GM12878 (cell line): ENCODE measurements at regions not wholly inside any gene's neighbourhood (a gene's known extent, or its start where the extent isn't known, plus 50 kb on each side); places are given as distances from the start of the nearest gene placed in this dataset.

Experiments
- ATAC-seq: fragments of 200-7000 bp; cut with Tn5 transposase; 3 replicates; pipeline ENCODE4 v1.9.1; 2020; ENCODE audit warnings: mild to moderate bottlenecking, moderate library complexity
- BruUV-seq: library from RNA; stranded (reverse); fragments of 400-500 nt; replicated peaks from 2 replicates; lab custom pipeline; 2021; lab: Mats Ljungman, UMichigan
- CTCF ChIA-PET: fragments of 300-600 bp; sonication (Branson Sonifier 250); formaldehyde crosslinking; extraction: SDS; loops from one replicate; lab custom pipeline; 2021; ENCODE audit warnings: inconsistent platforms; lab: Yijun Ruan, JAX
- POLR2A ChIA-PET: fragments of 350-600 bp; formaldehyde crosslinking; extraction: SDS; loops from one replicate; lab custom pipeline; 2021; ENCODE audit warnings: inconsistent platforms; lab: Charles Lee
- RAD21 ChIA-PET: fragments of 300-600 bp; sonication (Branson Sonifier 250); formaldehyde crosslinking; loops from one replicate; lab custom pipeline; 2023; ENCODE audit warnings: antibody characterized with exemption; ENCODE audit not compliant: unreplicated experiment; lab: Charles Lee
- SMC1A ChIA-PET: fragments of 300-600 bp; sonication (Branson Sonifier 250); formaldehyde crosslinking; loops from one replicate; lab custom pipeline; 2023; ENCODE audit not compliant: unreplicated experiment, uncharacterized antibody; lab: Charles Lee
- DNase-seq: peaks from one replicate; pipeline ENCODE4 v3.0.0-alpha.2; 2011; ENCODE audit warnings: low read depth, low spot score
- FAIRE-seq: peaks from 3 replicates; lab custom pipeline; 2011; peaks lifted over from hg19 to GRCh38; lab: Jason Lieb, UNC
- H2AFZ ChIP-seq: 2 replicates; pipeline ENCODE4 v1.6.0; 2011; ENCODE audit warnings: low read depth, low read length, control low read depth; ENCODE audit not compliant: control insufficient read depth
- H3K27ac ChIP-seq: 2 replicates; pipeline ENCODE4 v1.5.1; 2011; ENCODE audit warnings: control low read depth; ENCODE audit not compliant: control insufficient read depth, insufficient read depth
- H3K27me3 ChIP-seq, 2 experiments: replicated peaks in 1 of 2; 2 replicates each; pipeline versions ENCODE4 v1.6.0 to v1.6.1; 2011; ENCODE audit warnings: low read length in 1 of 2; ENCODE audit not compliant: control insufficient read depth in 2 of 2, insufficient read depth in 2 of 2
- H3K36me3 ChIP-seq, 2 experiments: 2 replicates each; pipeline ENCODE4 v1.5.1; 2011; ENCODE audit warnings: low read length in 1 of 2; ENCODE audit not compliant: control insufficient read depth in 2 of 2, insufficient read depth in 2 of 2
- H3K4me1 ChIP-seq: 2 replicates; pipeline ENCODE4 v1.6.1; 2011; ENCODE audit warnings: mild to moderate bottlenecking, low read length, moderate library complexity, mixed read lengths; ENCODE audit not compliant: control insufficient read depth, insufficient read depth
- H3K4me2 ChIP-seq: 2 replicates; pipeline ENCODE4 v1.6.0; 2011; ENCODE audit warnings: control low read depth; ENCODE audit not compliant: control insufficient read depth, insufficient read depth
- H3K4me3 ChIP-seq: fragments of 200-600 bp; sonication (generic); 2 replicates; pipeline ENCODE4 v1.5.1; 2016
- H3K79me2 ChIP-seq: 2 replicates; pipeline ENCODE4 v1.6.0; 2011; ENCODE audit warnings: low read length; ENCODE audit not compliant: control insufficient read depth, insufficient read depth
- H3K9ac ChIP-seq: 2 replicates; pipeline ENCODE4 v1.8.0; 2011; ENCODE audit warnings: low read length, control low read depth, mixed read lengths; ENCODE audit not compliant: control insufficient read depth, insufficient read depth
- H3K9me3 ChIP-seq: replicated peaks from 3 replicates; pipeline ENCODE4 v1.5.1; 2011; ENCODE audit warnings: mild to moderate bottlenecking, low read length; ENCODE audit not compliant: control insufficient read depth, insufficient read depth
- H4K20me1 ChIP-seq: 2 replicates; pipeline ENCODE4 v1.6.0; 2011; ENCODE audit not compliant: control insufficient read depth, insufficient read depth
- ATF3 ChIP-seq: IDR thresholded peaks from 2 replicates; pipeline ENCODE4 v1.6.1; 2011; ENCODE audit warnings: low read depth, mild to moderate bottlenecking, low read length, moderate library complexity, borderline replicate concordance; ENCODE audit errors: extremely low read depth
- BCLAF1 ChIP-seq: fragments of 450-650 bp; IDR thresholded peaks from 2 replicates; pipeline ENCODE4 v1.6.1; 2017; ENCODE audit warnings: antibody characterized with exemption, mild to moderate bottlenecking, moderate library complexity
- CBX3 ChIP-seq: fragments of 200-600 bp; sonication (generic); IDR thresholded peaks from 2 replicates; pipeline ENCODE4 v1.6.1; 2016; ENCODE audit warnings: low read depth, borderline replicate concordance
- CEBPZ ChIP-seq: fragments of 150-350 bp; IDR thresholded peaks from 2 replicates; pipeline ENCODE4 v1.6.1; 2016; ENCODE audit warnings: low read depth, low read length
- NFXL1 ChIP-seq: fragments of 450-650 bp; IDR thresholded peaks from 2 replicates; pipeline ENCODE4 v1.6.1; 2017; ENCODE audit warnings: antibody characterized with exemption, mild to moderate bottlenecking, borderline replicate concordance
- POU2F2 ChIP-seq: IDR thresholded peaks from 3 replicates; pipeline ENCODE4 v1.6.1; 2011; ENCODE audit warnings: low read depth, mild to moderate bottlenecking, low read length, borderline replicate concordance
- STAT1 ChIP-seq: fragments of 450-650 bp; conservative IDR thresholded peaks from 2 replicates; pipeline ENCODE4 v1.6.1; 2014; ENCODE audit warnings: antibody characterized with exemption, mild to moderate bottlenecking
- ZNF687 ChIP-seq: fragments of 450-650 bp; IDR thresholded peaks from 2 replicates; pipeline ENCODE4 v1.6.1; 2017; ENCODE audit warnings: mild to moderate bottlenecking, moderate library complexity
- WGBS: methylation state at CpG from one replicate; pipeline ENCODE4 v1.1.6; 2016; ENCODE audit warnings: low lambda C conversion rate; ENCODE audit not compliant: insufficient replicate concordance, insufficient coverage; ENCODE audit errors: missing lambda C conversion rate; 5-methylcytosine and 5-hydroxymethylcytosine counted together
- in situ Hi-C: fragments of 300-500 bp; cut with MboI; formaldehyde crosslinking; loops from 9 replicates; pipeline ENCODE4 v1.14.3; 2018; ENCODE audit warnings: mixed read lengths
- intact Hi-C: fragments of 100-400 bp; cut with micrococcal nuclease; formaldehyde crosslinking; loops from one replicate; pipeline ENCODE4 v1.14.2; 2022; ENCODE audit not compliant: unreplicated experiment

- no peaks in the 10 kb centered on the region; the same call in 2 of the 3 replicates for H3K9me3 ChIP-seq
- no peak overlapping the region for H3K27ac ChIP-seq
- RAD21 ChIA-PET: no interaction called here
- no peaks in the 10 kb centered on the region for H3K27me3 ChIP-seq
- no peak overlapping the region for H3K9ac ChIP-seq
- BruUV-seq: no TSS peak
- no peak overlapping the region for H3K4me2 ChIP-seq
- SMC1A ChIA-PET: no interaction called here
- H2AFZ ChIP-seq: no peak overlapping the region
- H4K20me1 ChIP-seq: no peaks in the 10 kb centered on the region
- CTCF ChIA-PET: no interaction called here
- WGBS: 47% methylated on average over 2 of the region's 2 CpGs
- intact Hi-C loops: no loop called here
- in situ Hi-C loops: no loop called here
- FAIRE-seq: no peak
- ATAC-seq: no peak
- no peaks in the 10 kb centered on the region for H3K36me3 ChIP-seq
- no peak for DNase-seq
- no peaks in the 10 kb centered on the region for H3K4me1 ChIP-seq
- no peaks in the 10 kb centered on the region for H3K79me2 ChIP-seq
- H3K4me3 ChIP-seq: no peak overlapping the region
- TF ChIP-seq POU2F2: no peak
- TF ChIP-seq ATF3: no peak
- TF ChIP-seq STAT1: no peak
- no peak for TF ChIP-seq CBX3
- TF ChIP-seq CEBPZ: no peak
- TF ChIP-seq BCLAF1: no peak
- TF ChIP-seq NFXL1: no peak
- no peak for TF ChIP-seq ZNF687
- TF ChIP-seq, all 136 proteins: peak for 0
- POLR2A ChIA-PET: interaction anchor here (0.6 kb wide), 1 partner anchor 29 kb away, joined by 4 read pairs; no protein-coding TSS in a partner anchor
Observed at GRCh38 chr15:67980171-67980570, 73.9 kb upstream of the PIAS1 start.
